Inflammatory macrophage (primary cell): ENCODE measurements at regions not wholly inside any gene's neighbourhood (a gene's known extent, or its start where the extent isn't known, plus 50 kb on each side); places are given as distances from the start of the nearest gene placed in this dataset.
"Not testable (repeated sequence)": the region's sequence is repeated elsewhere in the genome, so short reads cannot be mapped to it uniquely, and the experiment has no call there.

ENCODE experiments used
- DNase-seq, 2 donors: peaks; one replicate each; pipeline ENCODE4 v3.0.0-alpha.2; 2020 to 2022

DNA sequence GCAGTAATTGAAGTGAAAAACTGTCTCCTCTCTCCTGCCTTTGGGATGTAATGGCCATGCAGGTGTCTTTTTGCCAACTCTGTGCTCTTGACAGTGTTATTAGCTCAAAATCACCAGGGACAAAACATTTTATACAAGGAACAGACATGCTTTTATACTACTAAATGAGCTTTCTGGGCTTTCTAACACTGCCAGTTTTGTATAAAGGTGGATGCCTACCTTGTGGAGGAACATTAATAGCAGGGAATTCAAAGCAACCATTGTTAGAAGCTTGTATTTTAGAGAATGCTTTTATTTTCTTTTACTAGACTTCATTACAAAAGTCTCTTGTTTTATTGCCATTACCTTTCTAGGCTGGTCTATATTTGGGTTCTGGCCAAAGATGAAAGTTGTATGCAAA, 54.7 kb upstream of the ARSJ start:
- DNase-seq, result no peak

DNA sequence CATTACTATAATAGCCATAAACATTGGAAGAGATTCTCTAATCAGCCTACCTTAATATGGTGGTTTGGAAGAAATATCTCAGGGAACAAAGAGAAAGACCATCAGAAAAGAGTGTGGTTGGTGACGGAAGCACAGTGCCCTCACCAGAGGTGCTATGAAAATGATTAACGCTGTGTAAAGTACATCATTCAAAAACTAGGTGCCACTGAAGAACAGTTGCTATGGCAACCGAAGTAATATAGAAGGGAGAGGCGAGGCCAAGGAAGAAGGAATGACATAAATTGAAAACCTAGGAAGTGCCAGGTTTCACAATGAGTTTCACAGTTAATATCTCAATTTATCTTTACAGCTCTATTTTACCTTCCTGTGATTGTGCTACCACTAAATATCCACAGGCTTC, 57.0 kb upstream of the ARSJ start:
- DNase-seq, result no peak

DNA sequence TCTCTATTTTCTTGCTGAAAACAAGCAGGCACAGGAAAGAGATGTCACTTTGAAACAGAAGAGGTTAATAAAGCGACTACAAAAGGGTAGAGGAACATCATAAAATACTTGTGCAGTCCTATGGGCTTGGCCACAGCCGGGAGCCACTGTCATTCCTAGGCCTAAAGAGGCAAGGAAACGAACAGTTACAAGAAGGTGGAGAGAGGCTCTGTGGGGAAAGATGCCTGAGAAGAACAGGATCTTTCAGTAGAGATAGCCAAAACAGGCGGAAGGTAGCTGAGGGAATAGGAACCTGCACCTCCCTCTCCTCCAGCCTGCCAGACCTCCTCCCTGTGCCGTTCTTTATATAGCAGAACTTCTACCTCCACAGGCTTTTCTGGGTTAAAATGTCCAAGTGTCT, 57.4 kb upstream of the ARSJ start:
- DNase-seq, result no peak

DNA sequence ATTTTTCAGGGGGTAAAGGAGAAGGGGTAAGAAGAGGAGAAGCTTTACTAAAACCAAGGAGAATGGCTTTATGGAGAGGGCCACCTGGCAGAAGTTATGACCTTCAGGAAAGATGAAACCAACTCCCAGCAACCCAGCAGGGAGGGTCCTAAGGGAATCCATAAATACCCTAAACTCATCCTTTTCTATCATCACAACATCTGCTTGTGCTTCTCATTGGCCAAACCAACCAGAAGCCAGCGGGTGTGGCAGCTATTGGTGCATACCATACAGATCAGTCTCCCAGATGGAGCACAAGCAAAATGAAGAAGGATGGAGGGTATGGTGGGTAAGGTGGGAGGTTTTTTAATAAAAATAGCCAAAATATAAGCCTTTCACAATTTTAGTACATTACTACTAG, 58.5 kb upstream of the ARSJ start:
- DNase-seq, result no peak

GRCh38 chr4:114038762-114039387, 59.4 kb upstream of the ARSJ start:
- no peak for DNase-seq

GRCh38 chr4:114040319-114041116, 61.1 kb upstream of the ARSJ start:
- DNase-seq, result no peak

GRCh38 chr4:114041117-114041475, 61.6 kb upstream of the ARSJ start:
- no peak for DNase-seq

DNA sequence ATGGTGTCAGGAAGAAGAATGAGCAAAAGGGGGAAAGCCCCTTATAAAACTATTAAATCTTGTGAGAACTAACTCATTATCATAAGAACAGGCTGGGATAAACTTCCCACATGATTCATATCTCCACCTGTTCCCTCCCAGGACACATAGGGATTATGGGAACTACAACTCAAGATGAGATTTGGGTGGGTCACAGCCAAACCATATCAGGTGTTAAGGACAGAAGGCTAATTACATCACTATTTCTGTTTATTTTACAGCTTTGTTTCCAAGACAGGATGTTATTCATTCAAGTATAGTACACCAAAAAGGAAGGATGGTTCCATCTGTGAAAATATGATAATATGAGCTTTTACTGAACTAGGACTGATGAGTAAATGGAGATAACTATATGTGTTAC, 63.7 kb upstream of the ARSJ start:
- no peak for DNase-seq

- DNase-seq, result not testable (repeated sequence)
Measured at GRCh38 chr4:114044351-114044750, 64.9 kb upstream of the ARSJ start.

GRCh38 chr4:114046331-114046730, 66.9 kb upstream of the ARSJ start:
- DNase-seq, result no peak

- DNase-seq, result not testable (repeated sequence)
Measured at GRCh38 chr4:114048154-114048553, 68.7 kb upstream of the ARSJ start.

- DNase-seq, result no peak
Measured at GRCh38 chr4:114052227-114052626, 72.8 kb upstream of the ARSJ start.

- DNase-seq, result no peak
Measured at GRCh38 chr4:114056599-114056998, 77.2 kb upstream of the ARSJ start.

GRCh38 chr4:114057746-114058145, 78.3 kb upstream of the ARSJ start:
- no peak for DNase-seq

DNA sequence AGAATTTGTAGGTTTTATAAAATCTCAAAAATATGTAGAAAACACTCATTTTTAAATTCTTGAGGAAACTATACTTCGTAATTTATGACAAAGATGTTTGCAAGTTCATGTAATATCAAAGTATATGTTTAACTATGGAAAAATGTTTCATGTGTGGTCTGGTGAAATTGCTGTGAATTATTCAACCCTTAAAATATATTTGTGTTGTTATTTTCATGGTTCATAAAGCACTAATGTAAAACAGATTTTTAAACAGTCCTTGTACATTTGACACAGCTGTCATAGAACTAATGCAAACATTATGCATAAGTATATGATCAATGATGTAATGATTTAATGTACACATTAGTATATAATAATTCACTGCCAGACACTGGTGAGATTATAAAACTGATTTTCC, 83.1 kb upstream of the ARSJ start:
- DNase-seq, result no peak

DNA sequence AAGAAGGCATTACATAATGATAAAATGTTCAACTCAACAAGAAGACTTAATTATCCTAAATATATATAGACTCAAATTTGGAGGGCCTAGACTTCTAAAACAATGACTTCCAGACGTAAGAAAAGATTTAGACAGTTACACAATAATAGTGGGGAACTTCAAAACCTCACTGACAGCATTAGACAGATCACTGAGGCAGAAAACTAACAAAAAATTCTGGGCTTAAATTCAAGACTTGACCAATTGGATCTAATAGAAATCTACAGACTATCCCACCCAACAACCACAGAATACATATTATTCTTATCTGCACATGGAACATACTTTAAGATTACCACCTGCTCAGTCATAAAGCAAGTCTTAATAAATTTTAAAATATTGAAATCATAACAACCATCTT, 93.3 kb upstream of the ARSJ start:
- no peak for DNase-seq

GRCh38 chr4:114076899-114077570, 97.6 kb upstream of the ARSJ start:
- no peak for DNase-seq

DNA sequence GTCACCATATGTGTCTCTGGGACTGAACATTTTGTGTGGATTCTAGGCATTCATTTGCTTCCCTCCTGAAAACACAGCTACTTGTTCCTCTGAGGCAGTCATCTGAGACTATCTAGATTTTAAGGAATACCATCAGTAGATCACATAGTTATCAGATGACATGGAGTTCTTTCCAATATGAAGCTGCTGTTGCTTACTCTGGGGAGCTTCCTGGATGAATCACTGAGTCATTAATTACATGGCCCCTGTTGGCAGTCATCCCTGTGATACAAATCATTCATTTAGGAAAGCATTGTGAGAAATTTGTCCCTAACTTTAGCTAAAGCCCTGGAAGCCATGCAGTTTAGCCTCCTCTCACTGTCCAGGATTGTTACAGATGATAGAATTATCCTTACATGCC, 98.2 kb upstream of the ARSJ start:
- DNase-seq, result no peak

DNA sequence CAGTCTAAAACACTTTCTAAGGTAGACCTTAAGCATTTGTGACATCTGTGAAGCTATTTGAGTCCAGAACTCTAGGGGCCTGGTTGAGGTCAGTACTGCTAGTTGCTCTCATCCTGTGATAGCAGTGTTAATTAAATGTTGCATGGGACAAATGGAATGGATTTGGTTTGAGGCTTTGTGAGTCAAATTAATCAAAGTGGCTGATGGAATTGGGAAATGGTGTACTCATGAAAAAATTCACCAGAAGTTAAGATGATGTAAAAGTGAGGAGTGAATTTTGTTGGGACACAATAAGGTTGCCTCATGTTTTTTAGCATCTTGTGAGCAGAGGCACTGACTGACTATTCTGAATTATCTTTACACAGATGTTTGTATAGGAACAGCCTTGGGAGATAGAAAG, 99.2 kb upstream of the ARSJ start:
- no peak for DNase-seq

DNA sequence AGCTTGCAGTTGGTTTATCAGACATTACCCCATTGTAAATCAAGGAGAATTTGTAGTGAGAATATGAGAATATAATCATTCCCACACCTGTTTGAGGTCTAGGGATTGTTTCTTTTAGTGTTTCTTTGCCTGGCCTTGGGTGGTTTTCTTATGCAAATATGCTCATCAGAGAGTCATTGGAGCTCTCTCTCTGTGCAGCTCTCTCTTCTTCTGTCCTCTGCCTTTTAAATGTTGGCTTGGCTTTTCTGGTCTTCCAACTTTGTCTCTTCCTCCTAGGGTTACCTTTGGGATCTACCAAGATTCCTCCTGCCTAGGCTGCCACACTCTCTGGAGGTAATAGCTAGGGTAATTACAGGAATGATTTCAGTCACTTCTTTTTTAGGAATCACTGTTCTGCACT, 102.3 kb upstream of the ARSJ start:
- DNase-seq, result no peak

- no peak for DNase-seq
Measured at GRCh38 chr4:114082348-114082747, 102.9 kb upstream of the ARSJ start.

- DNase-seq, result no peak
Measured at GRCh38 chr4:114085611-114086345, 106.3 kb upstream of the ARSJ start.

GRCh38 chr4:114087596-114088230, 108.3 kb upstream of the ARSJ start:
- no peak for DNase-seq
